ENCODE measurements at regions not wholly inside any gene's neighbourhood (a gene's known extent, or its start where the extent isn't known, plus 50 kb on each side); places are given as distances from the start of the nearest gene placed in this dataset.

DNA sequence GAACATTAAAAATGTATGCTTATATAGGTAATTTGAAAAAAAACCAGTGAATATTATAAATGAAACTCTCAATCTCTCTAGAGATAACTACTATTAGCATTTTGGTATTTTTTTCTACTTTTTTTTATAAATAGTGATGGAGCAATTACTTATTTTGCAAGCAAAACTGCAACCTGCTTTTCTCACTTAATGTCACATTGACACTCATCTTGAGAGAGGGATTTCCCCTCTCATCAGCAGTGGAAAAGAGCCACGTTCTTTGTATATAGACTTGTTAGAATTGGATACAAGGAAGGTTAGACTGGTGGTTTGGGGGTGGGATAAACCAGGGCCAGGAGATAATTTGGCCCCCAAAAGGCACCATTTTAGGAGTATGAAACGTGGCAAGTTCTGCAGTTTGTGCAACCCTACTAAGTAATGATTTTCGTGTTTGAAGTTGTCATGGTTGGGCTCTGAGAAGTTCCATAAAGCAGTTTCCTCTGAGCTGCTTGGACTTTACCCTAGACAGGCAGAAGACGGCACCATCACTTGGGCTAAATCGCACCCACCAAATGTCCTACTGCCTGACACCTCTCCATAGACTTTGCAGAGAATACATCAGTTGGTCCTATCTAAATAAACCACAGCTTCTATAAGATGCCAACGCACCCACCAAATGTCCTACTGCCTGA is 194.0 kb downstream of the ACTR3 start:
- DNase-seq = no peak
- no peak for ATAC-seq
- Mint-ChIP-seq H3K27me3 (peaks cover 38% of the 10 kb centered on the region), H3K4me1 (no peaks in the 10 kb centered on the region), H3K36me3 (ENCODE audit: low read depth) (no peaks in the 10 kb centered on the region), H3K27ac (no peak overlapping the region), H3K4me3 (no peak overlapping the region)
- no peaks in the 10 kb centered on the region for H3K9me3 ChIP-seq (ENCODE audit: control insufficient read depth, low read length, poor library complexity, severe bottlenecking)

DNA sequence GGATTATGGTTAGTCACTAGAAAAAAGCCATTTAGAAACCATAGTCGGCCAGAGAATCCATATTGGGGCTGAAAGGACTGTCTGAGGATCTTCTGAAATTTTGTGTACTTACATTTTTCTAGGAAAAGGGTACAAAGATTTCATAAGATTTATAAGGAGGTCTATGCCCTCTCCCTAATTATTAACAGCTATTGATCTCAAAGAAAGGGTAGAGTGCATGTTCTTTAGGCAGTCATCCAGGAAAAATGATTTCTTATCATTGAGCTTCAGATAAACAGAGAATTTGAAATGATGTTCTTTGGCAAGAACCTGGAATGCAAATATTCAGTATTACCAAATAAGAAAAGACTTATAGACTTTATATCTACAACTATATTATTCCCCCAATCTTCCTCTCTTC is 195.3 kb downstream of the ACTR3 start:
- no peak for DNase-seq
- H3K9me3 ChIP-seq (ENCODE audit: control insufficient read depth, low read length, poor library complexity, severe bottlenecking) = no peaks in the 10 kb centered on the region
- Mint-ChIP-seq H3K36me3 (ENCODE audit: low read depth) (no peaks in the 10 kb centered on the region), H3K4me1 (no peaks in the 10 kb centered on the region), H3K4me3 (no peak overlapping the region), H3K27ac (no peak overlapping the region), H3K27me3 (peaks cover 40% of the 10 kb centered on the region)
- ATAC-seq = no peak

DNA sequence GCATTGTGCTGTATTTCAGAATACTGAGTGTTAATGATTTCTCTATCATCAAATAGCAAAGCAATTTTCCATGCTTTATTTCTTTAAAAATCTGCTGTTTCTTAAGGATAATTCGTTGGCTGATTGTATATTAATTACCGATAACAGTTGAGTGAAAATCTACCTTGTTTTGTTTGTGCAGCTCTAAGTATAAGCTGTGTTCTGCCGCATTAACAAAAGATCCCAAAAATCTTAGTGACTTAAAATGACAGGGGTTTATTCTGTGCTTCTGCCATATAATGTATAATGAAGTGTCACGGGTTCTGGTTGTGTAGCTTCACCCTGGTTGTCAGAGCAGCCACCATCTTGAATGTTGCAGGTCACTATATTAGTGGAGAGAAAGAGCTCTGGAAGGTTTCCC is 196.1 kb downstream of the ACTR3 start:
- no peak overlapping the region for H3K4me3 Mint-ChIP-seq
- H3K27me3 Mint-ChIP-seq = peaks cover 40% of the 10 kb centered on the region
- no peaks in the 10 kb centered on the region for H3K36me3 Mint-ChIP-seq (ENCODE audit: low read depth)
- ATAC-seq (no peak), DNase-seq (no peak)
- no peaks in the 10 kb centered on the region for H3K9me3 ChIP-seq (ENCODE audit: control insufficient read depth, low read length, poor library complexity, severe bottlenecking)
- H3K4me1 Mint-ChIP-seq = no peaks in the 10 kb centered on the region
- H3K27ac Mint-ChIP-seq = no peak overlapping the region

DNA sequence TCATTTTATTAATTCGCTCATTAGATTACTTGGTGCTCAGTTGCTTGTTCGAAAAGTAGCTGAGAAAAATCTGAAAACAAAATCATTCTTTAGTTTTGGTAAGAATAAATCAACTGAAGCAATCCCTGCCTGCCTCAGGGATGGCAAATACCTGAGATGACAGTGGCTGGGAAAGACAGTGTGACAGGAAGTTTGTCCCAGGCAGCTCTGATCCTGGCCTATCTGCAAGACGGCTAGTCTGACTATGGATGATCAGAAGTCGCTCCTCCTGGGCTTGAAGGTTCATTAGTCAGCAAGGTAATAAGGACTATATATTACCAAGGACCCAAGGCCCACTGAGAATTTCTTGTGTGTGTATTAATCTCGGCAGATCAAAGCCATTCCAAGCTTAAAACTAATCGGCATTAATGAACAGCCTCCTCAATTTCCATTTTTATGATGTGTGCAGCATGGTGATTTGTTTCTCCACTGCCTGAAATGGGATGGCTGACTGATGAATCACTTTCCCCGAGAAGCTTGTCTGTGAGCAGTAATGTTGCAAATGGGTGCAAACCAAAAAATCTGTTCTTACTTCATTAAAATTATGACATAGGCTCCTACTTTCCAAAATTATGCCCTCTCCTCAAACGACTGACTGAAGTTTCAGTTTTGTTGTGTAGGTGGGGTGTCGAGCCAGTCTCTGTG is 199.9 kb downstream of the ACTR3 start:
- ATAC-seq (no peak), DNase-seq (no peak)
- H3K9me3 ChIP-seq (ENCODE audit: control insufficient read depth, low read length, poor library complexity, severe bottlenecking) = no peaks in the 10 kb centered on the region
- Mint-ChIP-seq H3K4me3 (no peak overlapping the region), H3K4me1 (no peaks in the 10 kb centered on the region), H3K27ac (no peak overlapping the region), H3K27me3 (peaks cover 32% of the 10 kb centered on the region), H3K36me3 (ENCODE audit: low read depth) (no peaks in the 10 kb centered on the region)

DNA sequence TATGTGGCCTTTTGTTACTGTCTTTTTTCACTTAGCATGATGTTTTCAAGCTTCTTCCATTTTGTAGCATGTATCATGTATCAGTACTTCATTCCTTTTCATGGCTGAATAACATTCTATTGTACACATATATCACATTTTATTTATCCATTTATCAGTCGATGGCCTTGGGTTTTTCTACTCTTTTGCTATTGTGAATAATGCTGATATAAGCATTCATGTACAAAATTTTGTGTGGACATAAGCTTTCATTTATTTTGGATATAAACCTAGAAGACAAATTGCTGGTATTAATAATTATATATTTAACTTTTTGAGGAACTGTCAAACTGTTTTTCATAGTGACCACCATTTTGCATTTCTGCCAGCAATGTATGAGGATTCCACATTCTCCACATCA is 201.1 kb downstream of the ACTR3 start:
- DNase-seq (no peak), ATAC-seq (no peak)
- Mint-ChIP-seq H3K4me3 (no peak overlapping the region), H3K27me3 (peaks cover 30% of the 10 kb centered on the region), H3K27ac (no peak overlapping the region), H3K36me3 (ENCODE audit: low read depth) (no peaks in the 10 kb centered on the region), H3K4me1 (no peaks in the 10 kb centered on the region)
- no peaks in the 10 kb centered on the region for H3K9me3 ChIP-seq (ENCODE audit: control insufficient read depth, low read length, poor library complexity, severe bottlenecking)

DNA sequence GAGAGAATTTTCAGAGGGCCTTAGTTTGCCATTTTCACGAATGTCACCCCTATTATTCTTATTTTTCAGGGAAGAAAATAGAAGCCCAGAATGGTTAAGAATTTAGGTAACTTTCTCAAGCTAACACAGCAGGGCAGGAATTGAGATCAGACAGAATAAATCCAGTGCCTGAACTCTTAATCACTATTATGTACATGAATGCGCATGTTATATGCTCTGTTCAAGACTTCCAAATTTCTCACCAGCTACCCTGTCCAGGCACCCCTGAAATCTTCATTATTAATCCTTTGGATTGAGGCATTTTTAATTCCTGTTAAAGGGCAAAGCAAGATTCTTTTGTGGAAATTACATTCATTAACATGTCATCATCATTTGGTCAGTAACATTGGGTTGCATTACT is 218.4 kb downstream of the ACTR3 start:
- ATAC-seq (no peak), DNase-seq (no peak)
- Mint-ChIP-seq H3K4me1 (no peaks in the 10 kb centered on the region), H3K4me3 (no peak overlapping the region), H3K36me3 (ENCODE audit: low read depth) (peaks cover 2% of the 10 kb centered on the region), H3K27ac (no peak overlapping the region), H3K27me3 (peaks cover 20% of the 10 kb centered on the region)
- H3K9me3 ChIP-seq (ENCODE audit: control insufficient read depth, low read length, poor library complexity, severe bottlenecking) = no peaks in the 10 kb centered on the region

DNA sequence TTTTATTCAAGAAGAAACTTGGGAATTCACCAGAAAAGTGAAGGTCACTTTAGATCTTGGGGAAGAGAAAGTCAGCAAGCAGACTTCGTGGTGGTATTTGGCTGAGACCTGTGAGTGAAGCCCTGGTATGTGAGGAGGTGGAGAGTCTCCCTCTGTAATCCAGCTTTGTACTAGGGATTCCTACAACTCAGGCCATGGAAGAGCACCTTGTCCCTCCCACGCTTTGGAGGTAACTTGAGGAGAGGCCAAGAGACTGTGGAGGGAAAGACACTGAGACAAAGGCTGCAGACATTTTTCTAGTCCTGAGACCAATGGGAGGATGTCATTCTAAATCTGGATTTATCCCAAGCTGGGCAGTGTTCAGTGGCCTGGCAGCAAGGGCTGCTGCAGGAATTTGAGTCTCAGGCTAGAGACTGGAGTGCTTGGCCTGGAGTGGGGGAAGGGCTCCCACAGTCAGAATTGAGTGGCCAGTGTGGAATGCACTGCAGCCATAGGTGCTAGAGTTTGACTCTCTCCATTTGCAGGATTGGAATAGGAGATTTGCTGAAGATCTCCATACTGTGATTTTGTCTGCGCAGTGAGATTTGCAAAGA is 219.0 kb downstream of the ACTR3 start:
- DNase-seq = no peak
- H3K9me3 ChIP-seq (ENCODE audit: control insufficient read depth, low read length, poor library complexity, severe bottlenecking) = no peaks in the 10 kb centered on the region
- no peak for ATAC-seq
- Mint-ChIP-seq H3K4me1 (no peaks in the 10 kb centered on the region), H3K36me3 (ENCODE audit: low read depth) (peaks cover 2% of the 10 kb centered on the region), H3K27me3 (peaks cover 26% of the 10 kb centered on the region), H3K4me3 (no peak overlapping the region), H3K27ac (no peak overlapping the region)

DNA sequence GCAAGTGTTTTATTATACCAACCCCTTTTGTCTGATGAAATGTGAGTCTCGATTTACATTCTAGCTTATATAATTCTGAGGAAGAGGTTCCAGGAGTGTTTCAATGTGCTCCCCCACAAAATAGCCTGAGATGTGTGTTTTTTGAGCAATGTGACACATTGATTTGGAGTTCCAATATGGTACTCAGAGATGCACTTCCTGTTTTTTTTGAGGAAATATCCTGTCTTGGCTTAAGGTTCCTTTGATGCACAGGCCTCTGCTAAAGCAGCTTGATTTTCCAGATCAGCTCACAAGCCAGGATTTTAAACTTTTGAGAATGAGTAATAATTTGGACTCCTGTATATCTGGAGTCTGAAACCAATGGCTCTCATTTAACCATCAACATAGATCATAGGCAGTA is 221.4 kb downstream of the ACTR3 start:
- H3K9me3 ChIP-seq (ENCODE audit: control insufficient read depth, low read length, poor library complexity, severe bottlenecking) = no peaks in the 10 kb centered on the region
- no peaks in the 10 kb centered on the region for H3K4me1 Mint-ChIP-seq
- H3K4me3 Mint-ChIP-seq = no peak overlapping the region
- peaks cover 30% of the 10 kb centered on the region for H3K27me3 Mint-ChIP-seq
- ATAC-seq (no peak), DNase-seq (no peak)
- H3K36me3 Mint-ChIP-seq (ENCODE audit: low read depth) = no peaks in the 10 kb centered on the region
- no peak overlapping the region for H3K27ac Mint-ChIP-seq

DNA sequence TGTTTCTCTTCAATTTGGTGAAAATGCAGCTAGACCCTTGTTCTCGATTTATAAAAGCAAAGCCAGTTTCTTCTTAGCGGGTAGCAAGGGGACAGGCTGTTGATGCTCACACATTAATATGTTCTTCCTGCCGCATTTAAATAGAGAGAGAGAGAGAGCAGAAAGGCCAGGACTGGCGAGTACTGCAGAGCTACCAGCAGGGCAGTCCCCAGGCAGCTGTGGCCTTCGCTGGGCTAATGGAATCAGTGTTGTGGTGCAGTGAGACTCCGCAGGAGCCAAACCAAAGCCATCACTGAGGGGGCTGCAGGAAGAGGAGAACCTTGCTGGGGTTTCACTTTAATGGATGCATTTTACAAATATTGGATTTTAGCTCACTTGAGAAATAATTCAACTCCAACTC is 223.6 kb downstream of the ACTR3 start:
- H3K4me1 Mint-ChIP-seq = no peaks in the 10 kb centered on the region
- no peak overlapping the region for H3K27ac Mint-ChIP-seq
- H3K36me3 Mint-ChIP-seq (ENCODE audit: low read depth) = no peaks in the 10 kb centered on the region
- DNase-seq (no peak), ATAC-seq (no peak)
- H3K4me3 Mint-ChIP-seq = no peak overlapping the region
- H3K9me3 ChIP-seq (ENCODE audit: control insufficient read depth, low read length, poor library complexity, severe bottlenecking) = no peaks in the 10 kb centered on the region
- H3K27me3 Mint-ChIP-seq = peaks cover 37% of the 10 kb centered on the region

DNA sequence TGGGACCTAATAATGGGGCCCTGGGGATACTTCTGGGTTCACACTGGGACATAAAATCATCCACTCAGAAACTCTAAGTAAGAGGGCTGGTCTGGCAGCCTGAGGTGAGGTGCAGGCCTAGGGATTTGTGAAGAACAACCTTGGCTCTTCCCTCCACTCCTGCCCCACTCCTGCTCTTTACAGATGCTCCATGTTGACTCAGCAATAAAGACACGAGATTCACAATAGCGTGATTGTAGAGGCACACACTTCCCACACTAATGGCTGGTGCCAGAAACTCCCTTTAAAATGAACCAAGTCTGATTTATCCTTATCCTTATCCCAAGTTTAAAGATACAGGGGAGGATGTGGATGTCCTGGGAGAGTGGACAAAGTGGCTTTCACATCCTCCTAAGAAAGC is 228.2 kb downstream of the ACTR3 start:
- H3K4me3 Mint-ChIP-seq = no peak overlapping the region
- no peaks in the 10 kb centered on the region for H3K9me3 ChIP-seq (ENCODE audit: control insufficient read depth, low read length, poor library complexity, severe bottlenecking)
- H3K27me3 Mint-ChIP-seq = peaks cover 46% of the 10 kb centered on the region
- H3K4me1 Mint-ChIP-seq = no peaks in the 10 kb centered on the region
- no peak for ATAC-seq
- DNase-seq = no peak
- no peaks in the 10 kb centered on the region for H3K36me3 Mint-ChIP-seq (ENCODE audit: low read depth)
- no peak overlapping the region for H3K27ac Mint-ChIP-seq

DNA sequence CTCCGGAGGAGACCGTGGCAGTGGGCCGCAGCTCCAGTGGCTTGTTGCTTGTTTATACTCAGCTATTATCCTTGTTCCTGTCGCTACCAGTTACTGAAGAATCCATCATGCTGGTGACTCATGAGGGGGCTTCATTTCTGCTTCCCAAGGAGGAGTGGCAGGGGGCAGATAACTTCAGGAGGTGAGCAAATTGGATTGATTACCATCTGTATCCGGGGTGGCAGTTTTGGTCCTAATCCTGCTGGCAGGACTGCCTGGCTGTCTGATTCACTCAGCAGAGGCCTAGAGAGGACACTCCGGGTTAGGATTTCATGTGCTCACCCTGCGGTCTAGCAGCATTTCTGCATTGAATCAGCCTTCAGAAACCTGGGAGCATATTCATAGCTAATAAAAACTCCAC is 230.0 kb downstream of the ACTR3 start:
- Mint-ChIP-seq H3K36me3 (ENCODE audit: low read depth) (no peaks in the 10 kb centered on the region), H3K27me3 (peaks cover 43% of the 10 kb centered on the region), H3K4me3 (no peak overlapping the region), H3K27ac (no peak overlapping the region), H3K4me1 (no peaks in the 10 kb centered on the region)
- DNase-seq = no peak
- ATAC-seq = no peak
- no peaks in the 10 kb centered on the region for H3K9me3 ChIP-seq (ENCODE audit: control insufficient read depth, low read length, poor library complexity, severe bottlenecking)

DNA sequence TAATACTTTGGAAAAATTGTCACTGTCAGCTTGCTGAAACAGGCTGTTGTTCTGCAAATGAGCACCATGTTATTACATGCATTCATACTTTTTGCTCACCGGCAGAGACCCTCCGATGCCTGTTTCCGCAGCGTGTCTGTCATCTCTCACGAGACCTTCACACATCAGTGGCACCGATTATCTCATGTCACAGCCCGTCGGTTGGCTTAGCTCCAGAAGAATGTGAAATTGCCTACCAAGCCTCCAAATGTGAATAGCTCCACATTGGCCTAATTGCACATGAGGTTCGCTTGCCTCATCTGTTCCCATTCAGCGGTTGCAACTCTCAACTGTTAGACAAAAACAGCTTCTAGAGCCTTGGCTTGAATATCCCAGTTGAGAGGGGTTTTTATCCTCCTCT is 233.0 kb downstream of the ACTR3 start:
- ATAC-seq (no peak), DNase-seq (no peak)
- H3K9me3 ChIP-seq (ENCODE audit: control insufficient read depth, low read length, poor library complexity, severe bottlenecking) = no peaks in the 10 kb centered on the region
- Mint-ChIP-seq H3K4me1 (no peaks in the 10 kb centered on the region), H3K27ac (no peak overlapping the region), H3K36me3 (ENCODE audit: low read depth) (no peaks in the 10 kb centered on the region), H3K27me3 (peaks cover 49% of the 10 kb centered on the region), H3K4me3 (no peak overlapping the region)

DNA sequence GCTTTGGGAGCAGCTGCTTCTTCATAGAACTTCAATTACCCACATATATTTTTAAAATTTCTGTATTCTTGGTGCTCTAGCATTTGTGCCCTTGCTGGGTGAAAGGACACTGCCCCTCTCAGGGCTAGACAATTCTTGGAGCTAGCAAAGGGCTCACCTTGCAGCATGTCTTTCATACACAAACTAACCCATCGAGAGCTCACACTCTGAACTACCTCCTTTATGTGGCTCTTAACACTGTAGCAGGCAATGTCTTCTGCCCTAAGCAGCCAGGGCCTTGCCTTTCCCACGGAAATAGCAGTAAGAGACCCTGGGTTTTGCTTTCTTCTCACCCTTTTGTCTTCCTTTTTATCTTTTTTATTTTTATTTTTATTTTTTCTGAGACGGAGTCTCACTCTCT is 234.0 kb downstream of the ACTR3 start:
- H3K9me3 ChIP-seq (ENCODE audit: control insufficient read depth, low read length, poor library complexity, severe bottlenecking) = no peaks in the 10 kb centered on the region
- H3K4me3 Mint-ChIP-seq = no peak overlapping the region
- H3K36me3 Mint-ChIP-seq (ENCODE audit: low read depth) = no peaks in the 10 kb centered on the region
- ATAC-seq (no peak), DNase-seq (no peak)
- H3K27me3 Mint-ChIP-seq = peaks cover 50% of the 10 kb centered on the region
- H3K4me1 Mint-ChIP-seq = no peaks in the 10 kb centered on the region
- H3K27ac Mint-ChIP-seq = no peak overlapping the region

DNA sequence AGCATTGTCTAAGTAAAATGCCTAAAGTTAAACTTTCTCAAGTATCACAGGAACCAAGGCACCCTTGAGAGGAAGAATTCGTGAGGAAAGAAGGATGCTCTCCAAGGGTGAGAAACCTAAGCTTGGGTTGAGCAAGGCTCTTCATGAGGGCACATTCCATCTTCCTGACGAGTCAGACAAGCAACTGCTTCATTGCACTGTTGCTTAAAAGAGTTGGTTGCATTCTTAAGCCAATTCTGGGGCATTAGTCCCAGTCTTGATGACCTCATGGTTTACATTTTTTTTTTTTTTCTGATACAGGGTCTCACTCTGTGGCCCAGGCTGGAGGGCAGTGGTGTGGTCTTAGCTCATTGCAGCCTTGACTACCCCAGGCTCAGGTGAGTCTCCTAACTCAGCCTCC is 237.5 kb downstream of the ACTR3 start:
- H3K4me3 Mint-ChIP-seq = no peak overlapping the region
- no peaks in the 10 kb centered on the region for H3K9me3 ChIP-seq (ENCODE audit: control insufficient read depth, low read length, poor library complexity, severe bottlenecking)
- no peaks in the 10 kb centered on the region for H3K4me1 Mint-ChIP-seq
- H3K27ac Mint-ChIP-seq = no peak overlapping the region
- H3K36me3 Mint-ChIP-seq (ENCODE audit: low read depth) = no peaks in the 10 kb centered on the region
- H3K27me3 Mint-ChIP-seq = peaks cover 64% of the 10 kb centered on the region
- DNase-seq (no peak), ATAC-seq (no peak)

Measured in T-helper 17 cell (primary cell).